ENCODE measurements at regions not wholly inside any gene's neighbourhood (a gene's known extent, or its start where the extent isn't known, plus 50 kb on each side); places are given as distances from the start of the nearest gene placed in this dataset.

GRCh38 chr6:137697267-137697938, 169.7 kb upstream of the TNFAIP3 start:
- TF ChIP-seq, protein P1, sequence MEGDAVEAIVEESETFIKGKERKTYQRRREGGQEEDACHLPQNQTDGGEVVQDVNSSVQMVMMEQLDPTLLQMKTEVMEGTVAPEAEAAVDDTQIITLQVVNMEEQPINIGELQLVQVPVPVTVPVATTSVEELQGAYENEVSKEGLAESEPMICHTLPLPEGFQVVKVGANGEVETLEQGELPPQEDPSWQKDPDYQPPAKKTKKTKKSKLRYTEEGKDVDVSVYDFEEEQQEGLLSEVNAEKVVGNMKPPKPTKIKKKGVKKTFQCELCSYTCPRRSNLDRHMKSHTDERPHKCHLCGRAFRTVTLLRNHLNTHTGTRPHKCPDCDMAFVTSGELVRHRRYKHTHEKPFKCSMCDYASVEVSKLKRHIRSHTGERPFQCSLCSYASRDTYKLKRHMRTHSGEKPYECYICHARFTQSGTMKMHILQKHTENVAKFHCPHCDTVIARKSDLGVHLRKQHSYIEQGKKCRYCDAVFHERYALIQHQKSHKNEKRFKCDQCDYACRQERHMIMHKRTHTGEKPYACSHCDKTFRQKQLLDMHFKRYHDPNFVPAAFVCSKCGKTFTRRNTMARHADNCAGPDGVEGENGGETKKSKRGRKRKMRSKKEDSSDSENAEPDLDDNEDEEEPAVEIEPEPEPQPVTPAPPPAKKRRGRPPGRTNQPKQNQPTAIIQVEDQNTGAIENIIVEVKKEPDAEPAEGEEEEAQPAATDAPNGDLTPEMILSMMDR (IDR thresholded peaks at IDR 0.05), result no peak
- H3K36me3 ChIP-seq, result no peaks in the 10 kb centered on the region
- H3K4me3 ChIP-seq, result no peak overlapping the region
- ATAC-seq (peak in 1 of 2 donors; percentile 34), DNase-seq (no peak)
- intact Hi-C loops (cut with DNase I), result no loop called here
- H3K27me3 ChIP-seq (ENCODE audit: low read depth), result no peaks in the 10 kb centered on the region
- H3K9me3 ChIP-seq, result no peaks in the 10 kb centered on the region
- peak overlapping the region; percentile 3 for H3K27ac ChIP-seq
- H3K4me1 ChIP-seq, result peaks cover 21% of the 10 kb centered on the region

DNA sequence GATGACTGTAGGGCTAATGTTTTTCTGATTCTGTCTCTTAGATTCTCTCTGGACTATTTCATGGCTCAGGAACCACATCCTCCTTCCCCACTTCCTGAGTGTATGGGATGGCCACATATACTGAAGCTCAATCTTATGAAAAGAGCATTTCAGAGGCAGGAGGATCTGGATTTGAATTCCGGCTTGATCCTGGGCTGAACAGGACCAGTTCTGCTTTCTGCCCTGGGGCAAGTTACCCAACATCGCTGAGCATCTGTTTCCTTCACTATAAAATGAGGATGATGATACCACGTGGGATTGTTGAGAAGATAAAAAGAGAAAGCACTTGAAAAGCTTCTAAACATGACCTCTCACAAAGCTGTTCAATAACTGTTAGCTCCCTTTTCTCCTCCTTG, 168.4 kb upstream of the TNFAIP3 start:
- Histone ChIP-seq H3K27ac (no peak overlapping the region), H3K9me3 (no peaks in the 10 kb centered on the region), H3K4me3 (no peak overlapping the region), H3K27me3 (ENCODE audit: low read depth) (no peaks in the 10 kb centered on the region), H3K4me1 (peaks cover 21% of the 10 kb centered on the region), H3K36me3 (no peaks in the 10 kb centered on the region)
- TF ChIP-seq, protein P1 (IDR thresholded peaks at IDR 0.05), result no peak
- DNase-seq (no peak), ATAC-seq (peak; percentile 38 to 68)
- intact Hi-C loops (cut with DNase I), result no loop called here

DNA sequence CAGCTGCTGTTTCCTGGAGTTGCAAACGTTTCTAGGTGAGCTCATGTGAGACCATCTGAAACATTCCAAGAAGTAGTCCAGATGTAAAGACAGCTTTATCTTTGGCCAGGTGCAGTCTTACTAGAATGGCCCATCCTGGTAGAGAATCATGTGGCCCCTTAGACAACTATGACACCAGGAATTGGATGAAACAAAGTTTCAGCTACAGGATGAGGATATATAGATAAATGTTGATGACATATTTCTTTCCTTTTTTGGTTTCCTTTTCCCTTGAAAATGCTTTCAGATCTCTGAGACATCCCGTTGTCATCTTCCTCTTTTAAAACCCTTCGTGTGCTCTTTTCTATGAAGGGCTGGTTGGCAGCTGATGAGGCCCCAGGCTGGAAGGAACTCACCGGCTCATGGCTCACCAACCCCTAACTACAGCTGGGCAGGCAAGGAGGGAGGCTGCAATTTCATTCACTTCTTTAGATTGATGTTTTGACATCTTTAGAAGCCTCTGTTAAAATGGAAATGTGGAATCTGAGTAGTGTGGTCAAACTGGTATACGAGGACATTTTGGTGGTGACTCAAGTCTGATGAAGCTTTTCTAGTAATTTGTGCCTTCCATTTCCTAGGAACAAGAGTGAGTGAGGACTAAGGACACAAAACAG, 167.9 kb upstream of the TNFAIP3 start:
- DNase-seq (no peak), ATAC-seq (peak in 1 of 2 donors; percentile 69)
- Histone ChIP-seq H3K9me3 (no peaks in the 10 kb centered on the region), H3K4me3 (no peak overlapping the region), H3K36me3 (no peaks in the 10 kb centered on the region), H3K4me1 (peaks cover 21% of the 10 kb centered on the region), H3K27me3 (ENCODE audit: low read depth) (no peaks in the 10 kb centered on the region), H3K27ac (peak overlapping the region; percentile 18)
- TF ChIP-seq, protein P1 (IDR thresholded peaks at IDR 0.05), result no peak
- intact Hi-C loops (cut with DNase I), result no loop called here

GRCh38 chr6:137700161-137700560, 166.9 kb upstream of the TNFAIP3 start:
- Histone ChIP-seq H3K36me3 (no peaks in the 10 kb centered on the region), H3K4me3 (no peak overlapping the region), H3K9me3 (no peaks in the 10 kb centered on the region), H3K4me1 (peaks cover 21% of the 10 kb centered on the region), H3K27ac (no peak overlapping the region), H3K27me3 (ENCODE audit: low read depth) (no peaks in the 10 kb centered on the region)
- intact Hi-C loops (cut with DNase I), result loop anchor here (10.0 kb wide), 1 partner anchor 245 kb away; no protein-coding TSS in a partner anchor
- TF ChIP-seq, protein P1 (IDR thresholded peaks at IDR 0.05), result no peak
- DNase-seq (no peak), ATAC-seq (no peak)

DNA sequence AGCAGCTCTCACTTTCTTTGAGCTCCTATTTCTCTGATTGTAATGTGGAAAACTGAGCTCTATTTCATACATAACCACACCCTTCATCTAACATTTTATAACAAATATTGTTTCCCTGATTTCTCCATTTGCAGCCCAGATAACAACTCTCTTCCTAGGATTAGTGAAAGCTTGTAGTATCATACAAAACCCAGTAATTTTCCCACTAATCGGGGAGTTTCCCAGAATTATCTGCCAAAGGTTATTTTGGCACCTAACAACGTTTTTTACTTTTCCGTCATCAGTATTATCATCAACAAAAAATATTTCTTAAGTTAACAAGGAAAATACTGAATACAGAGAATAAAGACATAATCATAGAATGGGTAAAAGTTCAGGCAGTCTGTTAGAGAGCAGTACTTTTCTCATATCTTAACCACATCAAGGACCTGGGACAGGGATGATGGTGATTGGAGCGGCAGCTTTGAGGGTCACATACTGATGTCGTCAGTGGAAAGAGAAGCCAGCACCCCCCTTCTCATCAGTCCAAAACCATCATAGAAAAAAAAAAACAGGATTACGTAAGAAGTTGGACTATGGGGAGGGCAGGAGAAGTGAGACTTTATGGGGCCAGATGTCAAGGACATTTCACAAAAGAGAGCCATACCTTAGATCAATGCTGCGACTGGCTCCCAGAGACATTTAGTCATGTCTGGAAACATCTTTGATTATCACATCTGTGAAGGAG, 166.1 kb upstream of the TNFAIP3 start:
- TF ChIP-seq, protein P1 (IDR thresholded peaks at IDR 0.05), result no peak
- peaks cover 21% of the 10 kb centered on the region for H3K4me1 ChIP-seq
- no peak overlapping the region for H3K4me3 ChIP-seq
- no peaks in the 10 kb centered on the region for H3K9me3 ChIP-seq
- ATAC-seq, result peak in 1 of 2 donors; percentile 20
- DNase-seq, result no peak
- no peaks in the 10 kb centered on the region for H3K27me3 ChIP-seq (ENCODE audit: low read depth)
- no peaks in the 10 kb centered on the region for H3K36me3 ChIP-seq
- H3K27ac ChIP-seq, result no peak overlapping the region
- intact Hi-C loops (cut with DNase I), result loop anchor here (10.0 kb wide), 1 partner anchor 244 kb away; no protein-coding TSS in a partner anchor
